HL-60 (cell line): ENCODE measurements at regions not wholly inside any gene's neighbourhood (a gene's known extent, or its start where the extent isn't known, plus 50 kb on each side); places are given as distances from the start of the nearest gene placed in this dataset.
"Not testable (repeated sequence)": the region's sequence is repeated elsewhere in the genome, so short reads cannot be mapped to it uniquely, and the experiment has no call there.

Experiments used
- DNase-seq, 2 experiments: peaks; one replicate each; pipeline ENCODE4 v3.0.0-alpha.2; 2010 to 2020; ENCODE audit warnings: low read depth in 1 of 2, low spot score in 1 of 2
- H3K27ac ChIP-seq: fragments of 250-450 bp; sonication (Bioruptor Pico); replicated peaks from 2 replicates; pipeline ENCODE4 v1.5.1; 2020; ENCODE audit warnings: mild to moderate bottlenecking, moderate library complexity
- H3K27me3 ChIP-seq: fragments of 250-450 bp; sonication (Bioruptor Pico); 2 replicates; pipeline ENCODE4 v1.5.1; 2021; ENCODE audit warnings: mild to moderate bottlenecking, moderate library complexity; ENCODE audit not compliant: insufficient read depth, poor library complexity, severe bottlenecking
- H3K4me3 ChIP-seq: replicated peaks from 2 replicates; pipeline ENCODE4 v1.5.1; 2011; ENCODE audit warnings: mild to moderate bottlenecking, control low read depth, low read length; ENCODE audit not compliant: insufficient read depth
- GABPA ChIP-seq: IDR thresholded peaks from 2 replicates; pipeline ENCODE4 v1.6.1; 2012; ENCODE audit warnings: low read depth
- POLR2AphosphoS5 ChIP-seq: IDR thresholded peaks from 2 replicates; pipeline ENCODE4 v1.6.1; 2012; ENCODE audit warnings: low read depth
- SPI1 ChIP-seq: IDR thresholded peaks from 2 replicates; pipeline ENCODE4 v1.6.1; 2012; ENCODE audit warnings: low read depth, mild to moderate bottlenecking, borderline replicate concordance
- TF ChIP-seq, protein P1 (sequence below): IDR thresholded peaks from 2 replicates; pipeline ENCODE4 v1.6.1; 2012; ENCODE audit warnings: low read depth; ENCODE audit not compliant: insufficient replicate concordance
- TF ChIP-seq, protein P2 (sequence below): IDR thresholded peaks from one replicate; pipeline ENCODE4 v1.5.1; 2011; ENCODE audit warnings: low read length, control low read depth, inconsistent platforms; ENCODE audit not compliant: insufficient read depth

DNA sequence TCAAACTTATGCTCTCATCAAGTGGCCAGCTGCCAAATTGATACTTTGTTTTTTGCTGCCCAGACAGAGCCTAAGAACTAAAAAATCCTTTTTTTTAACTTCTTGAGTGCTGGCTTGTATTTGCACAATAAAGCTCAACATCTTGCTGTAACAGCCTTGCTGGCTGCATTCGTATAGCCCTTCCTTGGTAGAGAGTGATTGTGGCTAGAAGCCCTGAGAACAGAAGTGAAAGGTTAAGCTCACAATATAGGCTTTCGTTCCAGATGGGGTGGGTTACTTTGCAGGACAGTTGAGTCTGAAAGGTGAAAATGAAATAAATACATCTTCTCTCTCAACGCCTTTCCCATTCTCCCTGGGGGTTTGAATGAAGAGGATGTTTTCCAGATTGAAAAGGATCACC lies 278.8 kb downstream of the HS3ST3B1 start:
- no peak for TF ChIP-seq POLR2AphosphoS5
- TF ChIP-seq GABPA = no peak
- TF ChIP-seq, protein P1, sequence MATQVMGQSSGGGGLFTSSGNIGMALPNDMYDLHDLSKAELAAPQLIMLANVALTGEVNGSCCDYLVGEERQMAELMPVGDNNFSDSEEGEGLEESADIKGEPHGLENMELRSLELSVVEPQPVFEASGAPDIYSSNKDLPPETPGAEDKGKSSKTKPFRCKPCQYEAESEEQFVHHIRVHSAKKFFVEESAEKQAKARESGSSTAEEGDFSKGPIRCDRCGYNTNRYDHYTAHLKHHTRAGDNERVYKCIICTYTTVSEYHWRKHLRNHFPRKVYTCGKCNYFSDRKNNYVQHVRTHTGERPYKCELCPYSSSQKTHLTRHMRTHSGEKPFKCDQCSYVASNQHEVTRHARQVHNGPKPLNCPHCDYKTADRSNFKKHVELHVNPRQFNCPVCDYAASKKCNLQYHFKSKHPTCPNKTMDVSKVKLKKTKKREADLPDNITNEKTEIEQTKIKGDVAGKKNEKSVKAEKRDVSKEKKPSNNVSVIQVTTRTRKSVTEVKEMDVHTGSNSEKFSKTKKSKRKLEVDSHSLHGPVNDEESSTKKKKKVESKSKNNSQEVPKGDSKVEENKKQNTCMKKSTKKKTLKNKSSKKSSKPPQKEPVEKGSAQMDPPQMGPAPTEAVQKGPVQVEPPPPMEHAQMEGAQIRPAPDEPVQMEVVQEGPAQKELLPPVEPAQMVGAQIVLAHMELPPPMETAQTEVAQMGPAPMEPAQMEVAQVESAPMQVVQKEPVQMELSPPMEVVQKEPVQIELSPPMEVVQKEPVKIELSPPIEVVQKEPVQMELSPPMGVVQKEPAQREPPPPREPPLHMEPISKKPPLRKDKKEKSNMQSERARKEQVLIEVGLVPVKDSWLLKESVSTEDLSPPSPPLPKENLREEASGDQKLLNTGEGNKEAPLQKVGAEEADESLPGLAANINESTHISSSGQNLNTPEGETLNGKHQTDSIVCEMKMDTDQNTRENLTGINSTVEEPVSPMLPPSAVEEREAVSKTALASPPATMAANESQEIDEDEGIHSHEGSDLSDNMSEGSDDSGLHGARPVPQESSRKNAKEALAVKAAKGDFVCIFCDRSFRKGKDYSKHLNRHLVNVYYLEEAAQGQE = no peak
- TF ChIP-seq, protein P2, sequence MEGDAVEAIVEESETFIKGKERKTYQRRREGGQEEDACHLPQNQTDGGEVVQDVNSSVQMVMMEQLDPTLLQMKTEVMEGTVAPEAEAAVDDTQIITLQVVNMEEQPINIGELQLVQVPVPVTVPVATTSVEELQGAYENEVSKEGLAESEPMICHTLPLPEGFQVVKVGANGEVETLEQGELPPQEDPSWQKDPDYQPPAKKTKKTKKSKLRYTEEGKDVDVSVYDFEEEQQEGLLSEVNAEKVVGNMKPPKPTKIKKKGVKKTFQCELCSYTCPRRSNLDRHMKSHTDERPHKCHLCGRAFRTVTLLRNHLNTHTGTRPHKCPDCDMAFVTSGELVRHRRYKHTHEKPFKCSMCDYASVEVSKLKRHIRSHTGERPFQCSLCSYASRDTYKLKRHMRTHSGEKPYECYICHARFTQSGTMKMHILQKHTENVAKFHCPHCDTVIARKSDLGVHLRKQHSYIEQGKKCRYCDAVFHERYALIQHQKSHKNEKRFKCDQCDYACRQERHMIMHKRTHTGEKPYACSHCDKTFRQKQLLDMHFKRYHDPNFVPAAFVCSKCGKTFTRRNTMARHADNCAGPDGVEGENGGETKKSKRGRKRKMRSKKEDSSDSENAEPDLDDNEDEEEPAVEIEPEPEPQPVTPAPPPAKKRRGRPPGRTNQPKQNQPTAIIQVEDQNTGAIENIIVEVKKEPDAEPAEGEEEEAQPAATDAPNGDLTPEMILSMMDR = no peak
- no peak for TF ChIP-seq SPI1
- H3K4me3 ChIP-seq = no peak overlapping the region
- no peak for DNase-seq
- no peak overlapping the region for H3K27ac ChIP-seq
- no peaks in the 10 kb centered on the region for H3K27me3 ChIP-seq

DNA sequence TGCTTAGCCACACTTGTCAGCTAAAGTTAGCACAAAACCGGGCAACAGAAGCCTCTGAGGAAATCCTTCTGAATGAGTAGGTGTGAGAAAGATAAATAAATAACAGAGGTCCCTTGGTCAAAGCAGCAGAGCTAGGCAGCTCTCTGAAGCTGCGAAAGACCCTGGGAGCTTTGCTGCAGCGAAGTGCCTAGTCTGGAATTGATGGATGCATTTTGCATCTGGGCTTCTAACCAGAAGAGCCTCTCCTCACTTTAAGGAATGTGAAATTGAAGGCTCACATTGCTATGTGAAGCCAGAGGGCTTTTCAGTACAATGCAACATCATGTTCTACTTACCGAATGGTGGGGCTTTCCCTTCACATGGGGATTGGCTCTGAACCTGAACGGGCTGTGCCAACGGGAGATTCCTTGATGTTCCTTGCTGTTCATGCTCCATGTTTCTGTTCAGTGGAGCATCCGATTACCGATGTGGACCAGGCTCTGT lies 274.6 kb downstream of the HS3ST3B1 start:
- Histone ChIP-seq H3K27ac (no peak overlapping the region), H3K27me3 (no peaks in the 10 kb centered on the region), H3K4me3 (no peak overlapping the region)
- no peak for DNase-seq
- TF ChIP-seq GABPA (no peak), POLR2AphosphoS5 (no peak)
- TF ChIP-seq, protein P2 = no peak

DNA sequence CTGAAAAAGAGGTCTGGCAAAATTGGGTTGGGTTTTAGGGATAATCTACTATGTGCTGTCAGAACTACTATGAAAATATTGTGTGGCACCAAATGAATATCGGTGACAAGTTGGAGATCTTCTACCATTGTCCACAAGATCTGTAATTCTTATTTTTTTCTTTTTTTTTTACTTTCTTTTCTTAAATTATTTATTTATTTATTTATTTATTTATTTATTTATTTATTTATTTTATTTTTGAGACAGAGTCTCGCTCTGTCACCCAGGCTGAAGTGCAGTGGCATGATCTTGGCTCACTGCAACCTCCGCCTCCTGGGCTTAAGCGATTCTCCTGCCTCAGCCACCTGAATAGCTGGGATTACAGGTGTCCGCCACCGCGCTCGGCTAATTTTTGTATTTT lies 259.4 kb downstream of the HS3ST3B1 start:
- not testable (repeated sequence) for DNase-seq, H3K4me3 ChIP-seq, H3K27ac ChIP-seq, H3K27me3 ChIP-seq

DNA sequence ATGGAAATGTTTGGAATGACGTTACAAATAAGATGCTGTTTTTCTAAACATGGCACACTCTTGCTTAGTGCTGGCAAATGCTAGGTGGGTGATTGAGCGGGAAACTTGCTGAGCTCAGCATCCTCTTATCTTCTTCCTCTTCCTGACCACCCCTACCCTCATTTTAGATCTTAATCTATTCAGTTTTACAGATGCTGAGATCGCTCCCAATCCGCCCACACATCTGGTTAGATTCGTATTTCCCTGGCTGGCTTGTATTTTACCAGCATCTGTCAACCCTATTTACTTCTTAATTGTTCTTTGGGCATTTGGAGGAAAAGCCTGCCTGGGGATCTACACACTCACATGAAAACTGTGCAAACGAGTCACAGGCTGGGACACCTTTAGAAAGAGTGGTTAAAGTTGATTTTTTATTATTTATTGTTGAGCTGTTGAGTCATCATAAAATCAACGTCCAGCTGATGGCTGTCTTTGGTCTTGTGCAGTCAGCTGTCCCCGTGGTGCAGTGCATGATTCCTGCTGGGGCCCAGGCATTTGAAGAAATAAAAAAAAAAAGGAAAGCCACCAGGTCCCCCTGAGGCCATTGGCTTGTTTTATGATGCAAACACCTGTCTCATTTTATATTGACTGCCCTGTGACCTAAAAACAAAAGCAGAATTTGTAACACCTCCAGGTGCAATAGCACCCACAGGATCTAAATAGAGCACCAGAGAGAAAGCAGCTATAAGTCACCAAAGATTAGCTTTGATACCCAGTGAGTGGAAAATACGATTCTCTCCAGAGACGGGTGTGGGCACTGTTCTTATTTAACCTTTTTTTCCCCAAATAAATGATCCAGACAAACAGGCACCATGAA lies 258.6 kb downstream of the HS3ST3B1 start:
- no peak overlapping the region for H3K4me3 ChIP-seq
- TF ChIP-seq, protein P2 = no peak
- TF ChIP-seq SPI1 (no peak), POLR2AphosphoS5 (no peak), GABPA (no peak)
- TF ChIP-seq, protein P1 = no peak
- no peak overlapping the region for H3K27ac ChIP-seq
- no peak for DNase-seq
- no peaks in the 10 kb centered on the region for H3K27me3 ChIP-seq
